ENCODE measurements at regions not wholly inside any gene's neighbourhood (a gene's known extent, or its start where the extent isn't known, plus 50 kb on each side); places are given as distances from the start of the nearest gene placed in this dataset.
A peak's percentile ranks its signal among the peaks of the same experiment; 100 is the strongest.
"Not testable (repeated sequence)": the region's sequence is repeated elsewhere in the genome, so short reads cannot be mapped to it uniquely, and the experiment has no call there.

GRCh38 chr5:99032234-99033013 is 103.6 kb upstream of the CHD1 start:
- H3K79me2 ChIP-seq (ENCODE audit: control insufficient read depth, insufficient read depth, low read length): no peaks in the 10 kb centered on the region
- peaks cover 4% of the 10 kb centered on the region for H3K4me1 ChIP-seq (ENCODE audit: control insufficient read depth, extremely low read depth, insufficient read depth, low read length)
- H4K20me1 ChIP-seq (ENCODE audit: control insufficient read depth, extremely low read depth, insufficient read depth, low read length): no peaks in the 10 kb centered on the region
- peak overlapping the region; percentile 98 for H2AFZ ChIP-seq (ENCODE audit: low read length)
- H3K4me3 ChIP-seq (replicated peaks in 1 of 4; ENCODE audit: control extremely low read depth in 1 of 4, insufficient read depth in 1 of 4, low read depth in 3 of 4, low read length in 4 of 4): peak overlapping the region in 2 of 4 experiments; percentile 42 to 59
- peak overlapping the region; percentile 96 for H3K4me2 ChIP-seq (ENCODE audit: extremely low read depth, insufficient read depth, low read length)
- H3K36me3 ChIP-seq (ENCODE audit: control insufficient read depth, insufficient read depth, low read length): no peaks in the 10 kb centered on the region
- peak overlapping the region; percentile 42 for H3K27ac ChIP-seq (ENCODE audit: insufficient read depth, low read length)
- TF ChIP-seq CTCF (conservative IDR thresholded peaks at IDR 0.05 in 1 of 2, IDR thresholded peaks at IDR 0.05 in 1 of 2; ENCODE audit: low read depth in 1 of 2, low read length in 2 of 2) (peak; percentile 84 to 85), EZH2 (IDR thresholded peaks at IDR 0.05; ENCODE audit: low read length, missing control alignments) (no peak)
- no peaks in the 10 kb centered on the region for H3K9me3 ChIP-seq (ENCODE audit: control insufficient read depth, insufficient read depth, low read depth, low read length)
- DNase-seq (ENCODE audit: low read depth in 2 of 2): peak; percentile 68 to 91
- no peak overlapping the region for H3K9ac ChIP-seq (ENCODE audit: insufficient read depth, low read length)
- H3K27me3 ChIP-seq (ENCODE audit: control insufficient read depth, insufficient read depth, low read length): no peaks in the 10 kb centered on the region

- no peak overlapping the region for H2AFZ ChIP-seq (ENCODE audit: low read length)
- peaks cover 4% of the 10 kb centered on the region for H3K4me1 ChIP-seq (ENCODE audit: control insufficient read depth, extremely low read depth, insufficient read depth, low read length)
- H3K4me3 ChIP-seq (replicated peaks in 1 of 4; ENCODE audit: control extremely low read depth in 1 of 4, insufficient read depth in 1 of 4, low read depth in 3 of 4, low read length in 4 of 4): no peak overlapping the region
- TF ChIP-seq CTCF (conservative IDR thresholded peaks at IDR 0.05 in 1 of 2, IDR thresholded peaks at IDR 0.05 in 1 of 2; ENCODE audit: low read depth in 1 of 2, low read length in 2 of 2) (no peak), EZH2 (IDR thresholded peaks at IDR 0.05; ENCODE audit: low read length, missing control alignments) (no peak)
- no peaks in the 10 kb centered on the region for H4K20me1 ChIP-seq (ENCODE audit: control insufficient read depth, extremely low read depth, insufficient read depth, low read length)
- no peak overlapping the region for H3K4me2 ChIP-seq (ENCODE audit: extremely low read depth, insufficient read depth, low read length)
- H3K9me3 ChIP-seq (ENCODE audit: control insufficient read depth, insufficient read depth, low read depth, low read length): no peaks in the 10 kb centered on the region
- H3K9ac ChIP-seq (ENCODE audit: insufficient read depth, low read length): no peak overlapping the region
- no peak for DNase-seq (ENCODE audit: low read depth in 2 of 2)
- H3K79me2 ChIP-seq (ENCODE audit: control insufficient read depth, insufficient read depth, low read length): no peaks in the 10 kb centered on the region
- no peaks in the 10 kb centered on the region for H3K36me3 ChIP-seq (ENCODE audit: control insufficient read depth, insufficient read depth, low read length)
- no peaks in the 10 kb centered on the region for H3K27me3 ChIP-seq (ENCODE audit: control insufficient read depth, insufficient read depth, low read length)
- H3K27ac ChIP-seq (ENCODE audit: insufficient read depth, low read length): no peak overlapping the region
Observed at GRCh38 chr5:99030906-99031440, 102.2 kb upstream of the CHD1 start.

- Histone ChIP-seq H3K9me3 (ENCODE audit: control insufficient read depth, insufficient read depth, low read depth, low read length) (no peaks in the 10 kb centered on the region), H3K27ac (ENCODE audit: insufficient read depth, low read length) (no peak overlapping the region), H3K27me3 (ENCODE audit: control insufficient read depth, insufficient read depth, low read length) (no peaks in the 10 kb centered on the region), H3K79me2 (ENCODE audit: control insufficient read depth, insufficient read depth, low read length) (no peaks in the 10 kb centered on the region), H3K4me1 (ENCODE audit: control insufficient read depth, extremely low read depth, insufficient read depth, low read length) (peaks cover 4% of the 10 kb centered on the region), H2AFZ (ENCODE audit: low read length) (no peak overlapping the region), H3K4me3 (replicated peaks in 1 of 4; ENCODE audit: control extremely low read depth in 1 of 4, insufficient read depth in 1 of 4, low read depth in 3 of 4, low read length in 4 of 4) (no peak overlapping the region), H3K9ac (ENCODE audit: insufficient read depth, low read length) (no peak overlapping the region), H3K4me2 (ENCODE audit: extremely low read depth, insufficient read depth, low read length) (no peak overlapping the region), H3K36me3 (ENCODE audit: control insufficient read depth, insufficient read depth, low read length) (no peaks in the 10 kb centered on the region), H4K20me1 (ENCODE audit: control insufficient read depth, extremely low read depth, insufficient read depth, low read length) (no peaks in the 10 kb centered on the region)
- TF ChIP-seq EZH2 (IDR thresholded peaks at IDR 0.05; ENCODE audit: low read length, missing control alignments) (no peak), CTCF (conservative IDR thresholded peaks at IDR 0.05 in 1 of 2, IDR thresholded peaks at IDR 0.05 in 1 of 2; ENCODE audit: low read depth in 1 of 2, low read length in 2 of 2) (no peak)
- DNase-seq (ENCODE audit: low read depth in 2 of 2): no peak
Observed at GRCh38 chr5:99029172-99029571, 100.4 kb upstream of the CHD1 start.

GRCh38 chr5:99028170-99028569 is 99.4 kb upstream of the CHD1 start:
- H3K27me3 ChIP-seq (ENCODE audit: control insufficient read depth, insufficient read depth, low read length); H3K9me3 ChIP-seq (ENCODE audit: control insufficient read depth, insufficient read depth, low read depth, low read length); H3K4me3 ChIP-seq (replicated peaks in 1 of 4; ENCODE audit: control extremely low read depth in 1 of 4, insufficient read depth in 1 of 4, low read depth in 3 of 4, low read length in 4 of 4); DNase-seq (ENCODE audit: low read depth in 2 of 2); H2AFZ ChIP-seq (ENCODE audit: low read length); H3K4me2 ChIP-seq (ENCODE audit: extremely low read depth, insufficient read depth, low read length); H3K27ac ChIP-seq (ENCODE audit: insufficient read depth, low read length); H3K79me2 ChIP-seq (ENCODE audit: control insufficient read depth, insufficient read depth, low read length); H3K4me1 ChIP-seq (ENCODE audit: control insufficient read depth, extremely low read depth, insufficient read depth, low read length); H3K36me3 ChIP-seq (ENCODE audit: control insufficient read depth, insufficient read depth, low read length); H3K9ac ChIP-seq (ENCODE audit: insufficient read depth, low read length); H4K20me1 ChIP-seq (ENCODE audit: control insufficient read depth, extremely low read depth, insufficient read depth, low read length): not testable (repeated sequence)

Measured in fibroblast of lung (primary cell).